Glutamatergic neuron (in vitro differentiated cells): ENCODE measurements at regions not wholly inside any gene's neighbourhood (a gene's known extent, or its start where the extent isn't known, plus 50 kb on each side); places are given as distances from the start of the nearest gene placed in this dataset.
A peak's percentile ranks its signal among the peaks of the same experiment; 100 is the strongest.

Source experiments
- DNase-seq: peaks from one replicate; pipeline ENCODE4 v3.0.0; 2022
- H3K27ac Mint-ChIP-seq: one replicate; pipeline ENCODE4 v1.8.0; 2020; ENCODE audit warnings: mild to moderate bottlenecking, mixed read lengths, inconsistent platforms; ENCODE audit not compliant: unreplicated experiment
- H3K27me3 Mint-ChIP-seq: one replicate; pipeline ENCODE4 v1.8.0; 2020; ENCODE audit warnings: mild to moderate bottlenecking, moderate library complexity, mixed read lengths, inconsistent platforms; ENCODE audit not compliant: unreplicated experiment
- H3K36me3 Mint-ChIP-seq: one replicate; pipeline ENCODE4 v1.8.0; 2020; ENCODE audit warnings: mild to moderate bottlenecking, mixed read lengths, inconsistent platforms; ENCODE audit not compliant: unreplicated experiment
- H3K4me1 Mint-ChIP-seq: one replicate; pipeline ENCODE4 v1.8.0; 2020; ENCODE audit warnings: mild to moderate bottlenecking, low read depth, mixed read lengths, inconsistent platforms; ENCODE audit not compliant: unreplicated experiment
- H3K4me3 Mint-ChIP-seq: one replicate; pipeline ENCODE4 v1.8.0; 2020; ENCODE audit warnings: mild to moderate bottlenecking, mixed read lengths, inconsistent platforms; ENCODE audit not compliant: unreplicated experiment
- H3K9me3 Mint-ChIP-seq: one replicate; pipeline ENCODE4 v1.8.0; 2020; ENCODE audit warnings: mild to moderate bottlenecking, moderate library complexity, mixed read lengths, inconsistent platforms; ENCODE audit not compliant: unreplicated experiment
- CTCF ChIP-seq: fragments of 200-600 bp; sonication (generic); IDR thresholded peaks from one replicate; pipeline ENCODE4 v1.5.0; 2021; ENCODE audit not compliant: partially characterized antibody, unreplicated experiment

- H3K9me3 Mint-ChIP-seq, result peaks cover 1% of the 10 kb centered on the region
- no peaks in the 10 kb centered on the region for H3K36me3 Mint-ChIP-seq
- H3K27ac Mint-ChIP-seq, result no peak overlapping the region
- no peaks in the 10 kb centered on the region for H3K27me3 Mint-ChIP-seq
- no peak overlapping the region for H3K4me3 Mint-ChIP-seq
- TF ChIP-seq CTCF, result no peak
- no peak for DNase-seq
- H3K4me1 Mint-ChIP-seq, result no peaks in the 10 kb centered on the region
Measured at GRCh38 chr7:10592604-10593003, 381.1 kb upstream of the PHF14 start.

- Mint-ChIP-seq H3K27ac (no peak overlapping the region), H3K36me3 (no peaks in the 10 kb centered on the region), H3K4me3 (no peak overlapping the region), H3K9me3 (peaks cover 1% of the 10 kb centered on the region), H3K27me3 (no peaks in the 10 kb centered on the region), H3K4me1 (no peaks in the 10 kb centered on the region)
- no peak for DNase-seq
- no peak for TF ChIP-seq CTCF
Measured at GRCh38 chr7:10593080-10593479, 380.6 kb upstream of the PHF14 start.

GRCh38 chr7:10596827-10597226, 376.8 kb upstream of the PHF14 start:
- H3K4me3 Mint-ChIP-seq, result no peak overlapping the region
- no peaks in the 10 kb centered on the region for H3K27me3 Mint-ChIP-seq
- DNase-seq, result no peak
- TF ChIP-seq CTCF, result no peak
- no peaks in the 10 kb centered on the region for H3K4me1 Mint-ChIP-seq
- no peak overlapping the region for H3K27ac Mint-ChIP-seq
- peaks cover 1% of the 10 kb centered on the region for H3K9me3 Mint-ChIP-seq
- H3K36me3 Mint-ChIP-seq, result no peaks in the 10 kb centered on the region

- no peaks in the 10 kb centered on the region for H3K27me3 Mint-ChIP-seq
- H3K9me3 Mint-ChIP-seq, result peaks cover 2% of the 10 kb centered on the region
- peaks cover 11% of the 10 kb centered on the region for H3K4me1 Mint-ChIP-seq
- TF ChIP-seq CTCF, result no peak
- no peaks in the 10 kb centered on the region for H3K36me3 Mint-ChIP-seq
- H3K27ac Mint-ChIP-seq, result peak overlapping the region; percentile 30
- DNase-seq, result no peak
- no peak overlapping the region for H3K4me3 Mint-ChIP-seq
Measured at GRCh38 chr7:10604128-10604527, 369.5 kb upstream of the PHF14 start.

- Mint-ChIP-seq H3K4me3 (no peak overlapping the region), H3K27me3 (no peaks in the 10 kb centered on the region), H3K4me1 (no peaks in the 10 kb centered on the region), H3K36me3 (no peaks in the 10 kb centered on the region), H3K27ac (no peak overlapping the region), H3K9me3 (no peaks in the 10 kb centered on the region)
- no peak for DNase-seq
- TF ChIP-seq CTCF, result no peak
Measured at GRCh38 chr7:10612950-10613349, 360.7 kb upstream of the PHF14 start.
